ENCODE measurements at regions not wholly inside any gene's neighbourhood (a gene's known extent, or its start where the extent isn't known, plus 50 kb on each side); places are given as distances from the start of the nearest gene placed in this dataset.

DNA sequence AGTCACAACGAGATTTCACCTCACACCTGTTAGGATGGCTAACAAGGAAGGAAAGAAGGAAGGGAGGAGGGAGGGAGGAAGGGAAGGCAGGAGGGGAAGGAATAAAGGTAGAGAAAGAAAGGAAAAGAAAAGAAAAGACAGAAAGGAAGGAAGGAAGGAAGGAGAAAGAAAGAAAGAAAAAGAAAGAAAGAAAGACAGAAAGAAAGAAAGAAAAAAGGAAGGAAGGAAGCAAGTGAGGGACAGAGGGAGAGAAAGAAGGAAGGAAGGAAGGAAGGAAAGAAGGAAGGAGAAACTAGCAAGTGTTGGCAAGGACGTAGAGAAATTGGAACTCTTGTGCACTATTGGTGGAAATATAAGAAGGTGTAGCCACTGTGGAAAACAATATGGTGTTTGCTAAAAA, 52.2 kb downstream of the CCDC185 start:
- TF ChIP-seq POLR2A (IDR thresholded peaks at IDR 0.05): no peak
- TF ChIP-seq, protein P1, sequence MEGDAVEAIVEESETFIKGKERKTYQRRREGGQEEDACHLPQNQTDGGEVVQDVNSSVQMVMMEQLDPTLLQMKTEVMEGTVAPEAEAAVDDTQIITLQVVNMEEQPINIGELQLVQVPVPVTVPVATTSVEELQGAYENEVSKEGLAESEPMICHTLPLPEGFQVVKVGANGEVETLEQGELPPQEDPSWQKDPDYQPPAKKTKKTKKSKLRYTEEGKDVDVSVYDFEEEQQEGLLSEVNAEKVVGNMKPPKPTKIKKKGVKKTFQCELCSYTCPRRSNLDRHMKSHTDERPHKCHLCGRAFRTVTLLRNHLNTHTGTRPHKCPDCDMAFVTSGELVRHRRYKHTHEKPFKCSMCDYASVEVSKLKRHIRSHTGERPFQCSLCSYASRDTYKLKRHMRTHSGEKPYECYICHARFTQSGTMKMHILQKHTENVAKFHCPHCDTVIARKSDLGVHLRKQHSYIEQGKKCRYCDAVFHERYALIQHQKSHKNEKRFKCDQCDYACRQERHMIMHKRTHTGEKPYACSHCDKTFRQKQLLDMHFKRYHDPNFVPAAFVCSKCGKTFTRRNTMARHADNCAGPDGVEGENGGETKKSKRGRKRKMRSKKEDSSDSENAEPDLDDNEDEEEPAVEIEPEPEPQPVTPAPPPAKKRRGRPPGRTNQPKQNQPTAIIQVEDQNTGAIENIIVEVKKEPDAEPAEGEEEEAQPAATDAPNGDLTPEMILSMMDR (IDR thresholded peaks at IDR 0.05): no peak

Data from thyroid gland (tissue), 4 donors.